ENCODE measurements at regions not wholly inside any gene's neighbourhood (a gene's known extent, or its start where the extent isn't known, plus 50 kb on each side); places are given as distances from the start of the nearest gene placed in this dataset.

- Mint-ChIP-seq H3K4me1 (ENCODE audit: low read depth) (no peaks in the 10 kb centered on the region), H3K36me3 (ENCODE audit: low read depth) (no peaks in the 10 kb centered on the region), H3K27ac (no peak overlapping the region), H3K4me3 (no peak overlapping the region), H3K9me3 (ENCODE audit: insufficient read depth) (no peaks in the 10 kb centered on the region), H3K27me3 (ENCODE audit: low read depth) (no peaks in the 10 kb centered on the region)
- no peak for DNase-seq
- no peak for ATAC-seq
- ChIA-PET CTCF (no interaction called here), POLR2A (no interaction called here)
Observed at GRCh38 chr13:80590551-80590950, 249.6 kb upstream of the SPRY2 start.

- H3K9me3 Mint-ChIP-seq (ENCODE audit: insufficient read depth), result no peaks in the 10 kb centered on the region
- ChIA-PET POLR2A (no interaction called here), CTCF (no interaction called here)
- no peak for ATAC-seq
- DNase-seq, result no peak
- no peak overlapping the region for H3K4me3 Mint-ChIP-seq
- no peaks in the 10 kb centered on the region for H3K36me3 Mint-ChIP-seq (ENCODE audit: low read depth)
- H3K27ac Mint-ChIP-seq, result no peak overlapping the region
- no peaks in the 10 kb centered on the region for H3K4me1 Mint-ChIP-seq (ENCODE audit: low read depth)
- H3K27me3 Mint-ChIP-seq (ENCODE audit: low read depth), result no peaks in the 10 kb centered on the region
Observed at GRCh38 chr13:80586356-80586755, 245.4 kb upstream of the SPRY2 start.

- Mint-ChIP-seq H3K27ac (no peak overlapping the region), H3K36me3 (ENCODE audit: low read depth) (no peaks in the 10 kb centered on the region), H3K4me1 (ENCODE audit: low read depth) (no peaks in the 10 kb centered on the region), H3K9me3 (ENCODE audit: insufficient read depth) (no peaks in the 10 kb centered on the region), H3K27me3 (ENCODE audit: low read depth) (no peaks in the 10 kb centered on the region), H3K4me3 (no peak overlapping the region)
- POLR2A ChIA-PET, result no interaction called here
- DNase-seq (no peak), ATAC-seq (no peak)
- CTCF ChIA-PET, result no interaction called here
Observed at GRCh38 chr13:80585531-80585930, 244.6 kb upstream of the SPRY2 start.

GRCh38 chr13:80584785-80585184 is 243.9 kb upstream of the SPRY2 start:
- ATAC-seq (no peak), DNase-seq (no peak)
- ChIA-PET POLR2A (no interaction called here), CTCF (no interaction called here)
- H3K36me3 Mint-ChIP-seq (ENCODE audit: low read depth), result no peaks in the 10 kb centered on the region
- no peak overlapping the region for H3K4me3 Mint-ChIP-seq
- no peak overlapping the region for H3K27ac Mint-ChIP-seq
- H3K27me3 Mint-ChIP-seq (ENCODE audit: low read depth), result no peaks in the 10 kb centered on the region
- H3K4me1 Mint-ChIP-seq (ENCODE audit: low read depth), result no peaks in the 10 kb centered on the region
- no peaks in the 10 kb centered on the region for H3K9me3 Mint-ChIP-seq (ENCODE audit: insufficient read depth)

GRCh38 chr13:80584306-80584705 is 243.4 kb upstream of the SPRY2 start:
- Mint-ChIP-seq H3K27ac (no peak overlapping the region), H3K27me3 (ENCODE audit: low read depth) (no peaks in the 10 kb centered on the region), H3K9me3 (ENCODE audit: insufficient read depth) (no peaks in the 10 kb centered on the region), H3K36me3 (ENCODE audit: low read depth) (no peaks in the 10 kb centered on the region), H3K4me3 (no peak overlapping the region), H3K4me1 (ENCODE audit: low read depth) (no peaks in the 10 kb centered on the region)
- no peak for ATAC-seq
- no peak for DNase-seq
- ChIA-PET POLR2A (no interaction called here), CTCF (no interaction called here)

GRCh38 chr13:80577926-80578670 is 237.2 kb upstream of the SPRY2 start:
- DNase-seq (no peak), ATAC-seq (no peak)
- Mint-ChIP-seq H3K4me1 (ENCODE audit: low read depth) (no peaks in the 10 kb centered on the region), H3K4me3 (no peak overlapping the region), H3K36me3 (ENCODE audit: low read depth) (no peaks in the 10 kb centered on the region), H3K27ac (no peak overlapping the region), H3K9me3 (ENCODE audit: insufficient read depth) (no peaks in the 10 kb centered on the region), H3K27me3 (ENCODE audit: low read depth) (no peaks in the 10 kb centered on the region)
- POLR2A ChIA-PET, result no interaction called here
- CTCF ChIA-PET, result no interaction called here

- CTCF ChIA-PET, result no interaction called here
- no peak for ATAC-seq
- H3K4me3 Mint-ChIP-seq, result no peak overlapping the region
Observed at GRCh38 chr13:80577285-80577684, 236.4 kb upstream of the SPRY2 start.

GRCh38 chr13:80574113-80574850 is 233.4 kb upstream of the SPRY2 start:
- no peak overlapping the region for H3K27ac Mint-ChIP-seq
- H3K9me3 Mint-ChIP-seq (ENCODE audit: insufficient read depth), result no peaks in the 10 kb centered on the region
- POLR2A ChIA-PET, result no interaction called here
- no peak for ATAC-seq
- no peak overlapping the region for H3K4me3 Mint-ChIP-seq
- CTCF ChIA-PET, result no interaction called here
- H3K36me3 Mint-ChIP-seq (ENCODE audit: low read depth), result no peaks in the 10 kb centered on the region
- no peaks in the 10 kb centered on the region for H3K4me1 Mint-ChIP-seq (ENCODE audit: low read depth)
- DNase-seq, result no peak
- H3K27me3 Mint-ChIP-seq (ENCODE audit: low read depth), result no peaks in the 10 kb centered on the region

More at GRCh38 chr13:80577285-80577684, 236.4 kb upstream of the SPRY2 start:
- Mint-ChIP-seq H3K4me1 (ENCODE audit: low read depth) (no peaks in the 10 kb centered on the region), H3K27ac (no peak overlapping the region), H3K36me3 (ENCODE audit: low read depth) (no peaks in the 10 kb centered on the region), H3K27me3 (ENCODE audit: low read depth) (no peaks in the 10 kb centered on the region), H3K9me3 (ENCODE audit: insufficient read depth) (no peaks in the 10 kb centered on the region)
- DNase-seq, result no peak
- POLR2A ChIA-PET, result no interaction called here

GRCh38 chr13:80572923-80573316 is 232.0 kb upstream of the SPRY2 start:
- Mint-ChIP-seq H3K9me3 (ENCODE audit: insufficient read depth) (no peaks in the 10 kb centered on the region), H3K27me3 (ENCODE audit: low read depth) (no peaks in the 10 kb centered on the region), H3K36me3 (ENCODE audit: low read depth) (no peaks in the 10 kb centered on the region), H3K4me1 (ENCODE audit: low read depth) (no peaks in the 10 kb centered on the region), H3K27ac (no peak overlapping the region), H3K4me3 (no peak overlapping the region)
- ChIA-PET CTCF (no interaction called here), POLR2A (no interaction called here)
- no peak for ATAC-seq
- no peak for DNase-seq

- H3K36me3 Mint-ChIP-seq (ENCODE audit: low read depth), result no peaks in the 10 kb centered on the region
- ChIA-PET CTCF (no interaction called here), POLR2A (no interaction called here)
- no peak for DNase-seq
- ATAC-seq, result no peak
- H3K27ac Mint-ChIP-seq, result no peak overlapping the region
- H3K4me1 Mint-ChIP-seq (ENCODE audit: low read depth), result no peaks in the 10 kb centered on the region
- H3K4me3 Mint-ChIP-seq, result no peak overlapping the region
- H3K9me3 Mint-ChIP-seq (ENCODE audit: insufficient read depth), result no peaks in the 10 kb centered on the region
- H3K27me3 Mint-ChIP-seq (ENCODE audit: low read depth), result no peaks in the 10 kb centered on the region
Observed at GRCh38 chr13:80572308-80572922, 231.5 kb upstream of the SPRY2 start.

- Mint-ChIP-seq H3K36me3 (ENCODE audit: low read depth) (no peaks in the 10 kb centered on the region), H3K9me3 (ENCODE audit: insufficient read depth) (no peaks in the 10 kb centered on the region), H3K4me1 (ENCODE audit: low read depth) (no peaks in the 10 kb centered on the region), H3K27ac (no peak overlapping the region), H3K27me3 (ENCODE audit: low read depth) (no peaks in the 10 kb centered on the region), H3K4me3 (no peak overlapping the region)
- ATAC-seq, result no peak
- ChIA-PET CTCF (no interaction called here), POLR2A (no interaction called here)
- DNase-seq, result no peak
Observed at GRCh38 chr13:80571346-80572307, 230.7 kb upstream of the SPRY2 start.

GRCh38 chr13:80563439-80563838 is 222.5 kb upstream of the SPRY2 start:
- H3K9me3 Mint-ChIP-seq (ENCODE audit: insufficient read depth), result no peaks in the 10 kb centered on the region
- H3K4me1 Mint-ChIP-seq (ENCODE audit: low read depth), result no peaks in the 10 kb centered on the region
- H3K4me3 Mint-ChIP-seq, result no peak overlapping the region
- no peak overlapping the region for H3K27ac Mint-ChIP-seq
- no peak for DNase-seq
- POLR2A ChIA-PET, result no interaction called here
- H3K27me3 Mint-ChIP-seq (ENCODE audit: low read depth), result no peaks in the 10 kb centered on the region
- CTCF ChIA-PET, result no interaction called here
- no peaks in the 10 kb centered on the region for H3K36me3 Mint-ChIP-seq (ENCODE audit: low read depth)
- no peak for ATAC-seq
